ENCODE measurements at regions not wholly inside any gene's neighbourhood (a gene's known extent, or its start where the extent isn't known, plus 50 kb on each side); places are given as distances from the start of the nearest gene placed in this dataset.

DNA sequence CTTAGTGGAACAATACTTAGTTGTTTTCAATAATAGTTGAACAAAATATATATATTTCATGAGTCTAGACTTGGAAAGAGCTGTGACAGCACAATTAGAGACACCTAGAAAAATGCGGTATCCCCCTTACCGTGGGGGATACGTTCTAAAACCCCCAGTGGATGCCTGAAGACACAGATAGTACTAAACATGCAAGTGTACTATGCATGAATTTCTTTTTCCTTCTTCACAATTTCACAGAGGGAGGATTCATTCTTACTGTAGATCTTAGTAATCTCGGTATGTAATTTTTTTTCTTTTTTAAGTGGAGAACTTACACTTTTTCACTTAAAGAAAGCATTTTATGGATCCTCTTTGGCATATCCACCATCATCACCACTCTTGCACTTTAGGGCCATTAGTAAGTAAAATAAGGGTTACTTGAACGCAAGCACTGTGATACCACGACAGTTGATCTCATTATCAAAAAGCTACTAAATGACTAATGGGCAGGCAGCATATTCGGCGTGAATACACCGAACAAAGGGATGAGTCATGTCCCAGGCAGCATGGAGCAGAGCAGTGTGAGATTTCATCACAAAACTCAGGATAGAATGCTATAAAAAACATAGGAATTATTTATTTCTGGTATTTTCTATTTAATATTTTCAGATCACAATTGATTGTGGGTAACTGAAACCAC, 72.3 kb upstream of the ZNF280D start:
- in situ Hi-C loops (cut with MboI; ENCODE audit: low pct_unique_long_range_greater_than_20kb, low sequenced_read_pairs, unreplicated experiment) = no loop called here
- TF ChIP-seq, protein P1, sequence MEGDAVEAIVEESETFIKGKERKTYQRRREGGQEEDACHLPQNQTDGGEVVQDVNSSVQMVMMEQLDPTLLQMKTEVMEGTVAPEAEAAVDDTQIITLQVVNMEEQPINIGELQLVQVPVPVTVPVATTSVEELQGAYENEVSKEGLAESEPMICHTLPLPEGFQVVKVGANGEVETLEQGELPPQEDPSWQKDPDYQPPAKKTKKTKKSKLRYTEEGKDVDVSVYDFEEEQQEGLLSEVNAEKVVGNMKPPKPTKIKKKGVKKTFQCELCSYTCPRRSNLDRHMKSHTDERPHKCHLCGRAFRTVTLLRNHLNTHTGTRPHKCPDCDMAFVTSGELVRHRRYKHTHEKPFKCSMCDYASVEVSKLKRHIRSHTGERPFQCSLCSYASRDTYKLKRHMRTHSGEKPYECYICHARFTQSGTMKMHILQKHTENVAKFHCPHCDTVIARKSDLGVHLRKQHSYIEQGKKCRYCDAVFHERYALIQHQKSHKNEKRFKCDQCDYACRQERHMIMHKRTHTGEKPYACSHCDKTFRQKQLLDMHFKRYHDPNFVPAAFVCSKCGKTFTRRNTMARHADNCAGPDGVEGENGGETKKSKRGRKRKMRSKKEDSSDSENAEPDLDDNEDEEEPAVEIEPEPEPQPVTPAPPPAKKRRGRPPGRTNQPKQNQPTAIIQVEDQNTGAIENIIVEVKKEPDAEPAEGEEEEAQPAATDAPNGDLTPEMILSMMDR (IDR thresholded peaks at IDR 0.05; ENCODE audit: extremely low read depth, insufficient read depth, missing control alignments) = no peak
- DNase-seq (ENCODE audit: low spot score) = no peak

DNA sequence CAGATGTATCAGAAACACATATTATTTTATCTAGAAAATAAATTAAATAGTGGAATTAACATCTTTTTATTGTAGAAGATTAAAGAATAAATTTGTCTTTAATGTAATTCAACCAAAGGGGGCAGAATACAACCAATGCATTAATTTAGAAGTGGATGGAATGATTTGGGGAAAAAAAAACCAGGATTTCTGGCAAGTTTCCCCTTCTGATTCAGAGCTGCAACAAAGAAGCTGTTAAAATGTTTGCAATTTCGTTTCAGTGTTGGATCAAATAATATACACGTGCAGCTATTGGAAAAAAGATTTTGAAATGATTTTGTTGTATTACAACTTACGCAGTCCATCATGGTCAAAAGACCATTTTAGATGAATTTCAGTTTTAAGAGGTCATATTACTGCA, 71.6 kb upstream of the ZNF280D start:
- TF ChIP-seq, protein P1 (IDR thresholded peaks at IDR 0.05; ENCODE audit: extremely low read depth, insufficient read depth, missing control alignments) = no peak
- DNase-seq (ENCODE audit: low spot score) = no peak
- in situ Hi-C loops (cut with MboI; ENCODE audit: low pct_unique_long_range_greater_than_20kb, low sequenced_read_pairs, unreplicated experiment) = no loop called here

DNA sequence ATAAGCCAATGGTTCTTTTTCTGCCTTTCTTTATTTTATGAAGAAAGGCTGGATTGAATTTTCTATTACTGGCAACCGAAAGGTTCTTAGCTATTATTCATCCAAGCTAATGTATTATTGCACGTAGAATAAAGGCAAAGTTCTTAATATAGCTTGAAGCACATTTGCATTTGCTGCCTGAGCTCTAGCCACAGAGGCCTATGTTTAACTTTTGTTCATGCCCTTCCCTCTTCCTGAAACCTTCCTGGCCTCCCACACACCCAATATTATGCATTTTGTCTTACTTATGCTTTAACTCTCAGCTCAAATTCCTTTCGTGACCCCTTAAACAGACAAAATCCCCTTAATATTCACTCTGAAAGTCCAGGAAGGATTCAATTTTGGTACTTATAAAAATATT, 71.0 kb upstream of the ZNF280D start:
- in situ Hi-C loops (cut with MboI; ENCODE audit: low pct_unique_long_range_greater_than_20kb, low sequenced_read_pairs, unreplicated experiment) = no loop called here
- TF ChIP-seq, protein P1 (IDR thresholded peaks at IDR 0.05; ENCODE audit: extremely low read depth, insufficient read depth, missing control alignments) = no peak
- DNase-seq (ENCODE audit: low spot score) = no peak

DNA sequence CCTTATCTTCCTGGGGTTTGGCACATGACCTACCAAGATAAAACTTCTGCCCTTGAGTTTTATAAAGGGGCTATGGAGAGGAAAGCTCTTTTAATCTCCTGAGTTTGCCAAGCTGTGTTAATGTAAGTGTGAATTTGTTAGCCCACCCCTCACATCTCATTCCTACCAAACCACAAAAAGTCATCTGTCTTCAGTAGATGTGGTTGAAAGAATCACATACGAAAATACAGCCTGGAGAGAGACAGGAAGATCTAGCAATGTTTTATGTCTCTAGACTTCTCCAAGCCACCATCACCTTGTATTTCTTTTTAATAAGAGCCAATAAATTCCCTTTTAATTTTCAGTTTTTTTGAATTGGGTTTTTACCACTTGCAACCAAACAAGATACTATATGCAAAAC, 68.9 kb upstream of the ZNF280D start:
- DNase-seq (ENCODE audit: low spot score) = no peak
- in situ Hi-C loops (cut with MboI; ENCODE audit: low pct_unique_long_range_greater_than_20kb, low sequenced_read_pairs, unreplicated experiment) = no loop called here
- TF ChIP-seq, protein P1 (IDR thresholded peaks at IDR 0.05; ENCODE audit: extremely low read depth, insufficient read depth, missing control alignments) = no peak

- in situ Hi-C loops (cut with MboI; ENCODE audit: low pct_unique_long_range_greater_than_20kb, low sequenced_read_pairs, unreplicated experiment) = no loop called here
- no peak for DNase-seq (ENCODE audit: low spot score)
- TF ChIP-seq, protein P1 (IDR thresholded peaks at IDR 0.05; ENCODE audit: extremely low read depth, insufficient read depth, missing control alignments) = no peak
Measured at GRCh38 chr15:56798639-56799038, 65.3 kb upstream of the ZNF280D start.

DNA sequence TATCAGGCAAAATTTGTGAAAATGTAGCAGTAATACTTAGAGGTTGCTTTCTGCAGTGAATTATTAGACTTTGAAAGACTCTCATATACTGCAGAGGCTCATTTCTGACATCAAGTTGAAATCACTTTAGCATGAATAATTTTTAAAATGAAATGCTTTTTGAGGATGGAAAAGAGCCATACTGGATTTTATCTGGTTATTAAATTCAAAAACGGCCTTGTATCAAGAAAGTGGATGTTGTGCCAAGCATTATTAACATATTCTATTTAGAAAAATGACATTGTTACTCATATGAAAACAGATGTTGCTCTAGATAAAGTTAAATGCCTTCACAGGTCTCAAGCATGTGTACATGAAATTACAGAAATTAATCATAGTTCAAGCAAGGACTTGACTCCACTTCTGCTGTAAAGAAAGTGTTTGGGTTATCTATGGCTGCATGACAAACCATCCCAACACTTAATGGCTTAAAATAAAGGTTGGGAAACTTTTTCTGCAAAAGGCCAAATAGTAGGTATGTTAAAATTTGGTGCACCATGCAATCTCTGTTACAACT, 64.5 kb upstream of the ZNF280D start:
- TF ChIP-seq, protein P1 (IDR thresholded peaks at IDR 0.05; ENCODE audit: extremely low read depth, insufficient read depth, missing control alignments) = no peak
- DNase-seq (ENCODE audit: low spot score) = no peak
- in situ Hi-C loops (cut with MboI; ENCODE audit: low pct_unique_long_range_greater_than_20kb, low sequenced_read_pairs, unreplicated experiment) = no loop called here

Data from GM13977 (cell line).